ENCODE measurements at regions not wholly inside any gene's neighbourhood (a gene's known extent, or its start where the extent isn't known, plus 50 kb on each side); places are given as distances from the start of the nearest gene placed in this dataset.

DNA sequence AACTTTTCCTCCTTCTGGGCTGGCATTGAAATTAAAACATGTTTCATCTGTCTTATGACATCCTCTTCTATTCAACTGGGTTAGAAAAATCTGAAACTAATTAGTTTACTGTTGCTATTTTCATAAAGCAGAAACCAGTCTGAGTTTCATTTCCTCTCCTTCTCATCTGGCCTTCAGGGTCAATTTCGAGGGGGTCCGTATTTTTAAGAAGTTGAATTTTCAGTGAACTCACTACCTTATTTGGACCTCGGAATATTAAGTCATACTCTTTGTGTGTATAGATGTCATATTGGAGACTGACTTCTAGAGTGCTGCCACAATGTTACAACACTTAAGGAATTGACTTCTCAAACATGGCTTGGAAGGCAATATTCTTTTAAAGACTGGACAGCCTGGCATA is 485.9 kb downstream of the SQOR start:
- DNase-seq (ENCODE audit: low read depth): no peak
- no peak overlapping the region for H3K4me3 ChIP-seq (ENCODE audit: control insufficient read depth, low read depth, low read length)
- TF ChIP-seq, protein P1, sequence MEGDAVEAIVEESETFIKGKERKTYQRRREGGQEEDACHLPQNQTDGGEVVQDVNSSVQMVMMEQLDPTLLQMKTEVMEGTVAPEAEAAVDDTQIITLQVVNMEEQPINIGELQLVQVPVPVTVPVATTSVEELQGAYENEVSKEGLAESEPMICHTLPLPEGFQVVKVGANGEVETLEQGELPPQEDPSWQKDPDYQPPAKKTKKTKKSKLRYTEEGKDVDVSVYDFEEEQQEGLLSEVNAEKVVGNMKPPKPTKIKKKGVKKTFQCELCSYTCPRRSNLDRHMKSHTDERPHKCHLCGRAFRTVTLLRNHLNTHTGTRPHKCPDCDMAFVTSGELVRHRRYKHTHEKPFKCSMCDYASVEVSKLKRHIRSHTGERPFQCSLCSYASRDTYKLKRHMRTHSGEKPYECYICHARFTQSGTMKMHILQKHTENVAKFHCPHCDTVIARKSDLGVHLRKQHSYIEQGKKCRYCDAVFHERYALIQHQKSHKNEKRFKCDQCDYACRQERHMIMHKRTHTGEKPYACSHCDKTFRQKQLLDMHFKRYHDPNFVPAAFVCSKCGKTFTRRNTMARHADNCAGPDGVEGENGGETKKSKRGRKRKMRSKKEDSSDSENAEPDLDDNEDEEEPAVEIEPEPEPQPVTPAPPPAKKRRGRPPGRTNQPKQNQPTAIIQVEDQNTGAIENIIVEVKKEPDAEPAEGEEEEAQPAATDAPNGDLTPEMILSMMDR (conservative IDR thresholded peaks at IDR 0.05; ENCODE audit: control insufficient read depth, insufficient read depth, low read depth, low read length): no peak

DNA sequence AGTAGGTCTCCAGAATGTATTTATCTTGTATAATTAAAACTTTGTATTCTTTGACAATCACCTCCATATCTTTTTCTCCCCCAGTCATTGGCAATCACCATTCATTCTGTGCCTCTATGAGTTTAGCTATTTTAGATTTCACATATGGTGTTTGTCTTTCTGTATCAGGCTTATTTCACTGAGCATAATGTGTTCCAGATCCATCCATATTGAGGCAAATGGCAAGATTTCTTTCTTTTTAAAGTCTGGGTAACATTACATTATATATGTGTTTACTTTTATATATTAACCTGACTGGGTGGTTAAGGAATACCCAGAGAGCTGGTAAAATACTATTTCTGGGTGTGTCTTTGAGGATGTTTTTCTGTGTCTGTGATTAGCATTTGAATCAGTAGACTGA is 486.6 kb downstream of the SQOR start:
- H3K4me3 ChIP-seq (ENCODE audit: control insufficient read depth, low read depth, low read length): no peak overlapping the region
- DNase-seq (ENCODE audit: low read depth): no peak
- TF ChIP-seq, protein P1 (conservative IDR thresholded peaks at IDR 0.05; ENCODE audit: control insufficient read depth, insufficient read depth, low read depth, low read length): no peak

- H3K4me3 ChIP-seq (ENCODE audit: control insufficient read depth, low read depth, low read length): no peak overlapping the region
- no peak for DNase-seq (ENCODE audit: low read depth)
- TF ChIP-seq, protein P1 (conservative IDR thresholded peaks at IDR 0.05; ENCODE audit: control insufficient read depth, insufficient read depth, low read depth, low read length): no peak
Measured at GRCh38 chr15:46126581-46126980, 491.8 kb downstream of the SQOR start.

DNA sequence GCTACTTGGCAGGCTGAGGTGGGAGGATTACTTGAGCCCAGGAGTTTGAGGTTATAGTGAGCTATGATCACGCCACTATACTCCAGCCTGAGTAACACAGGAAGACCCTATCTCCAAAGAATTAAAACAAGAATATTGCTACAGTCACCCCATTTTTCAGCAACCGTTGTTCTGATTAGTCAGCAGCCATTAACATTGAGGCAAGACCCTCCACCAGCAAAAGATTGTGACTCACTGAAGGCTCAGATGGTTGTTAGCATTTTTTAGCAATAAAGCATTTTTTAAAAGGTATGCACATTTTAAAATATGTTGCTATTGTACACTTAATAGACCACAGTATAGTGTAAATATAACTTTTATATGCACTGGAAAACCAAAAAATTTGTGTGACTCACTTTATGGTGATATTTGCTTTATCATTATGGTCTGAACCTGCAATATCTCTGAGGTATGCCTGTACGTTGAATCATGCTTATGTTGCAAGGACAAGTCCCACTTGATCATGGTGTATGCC is 492.6 kb downstream of the SQOR start:
- H3K4me3 ChIP-seq (ENCODE audit: control insufficient read depth, low read depth, low read length): no peak overlapping the region
- TF ChIP-seq, protein P1 (conservative IDR thresholded peaks at IDR 0.05; ENCODE audit: control insufficient read depth, insufficient read depth, low read depth, low read length): no peak
- DNase-seq (ENCODE audit: low read depth): no peak

DNA sequence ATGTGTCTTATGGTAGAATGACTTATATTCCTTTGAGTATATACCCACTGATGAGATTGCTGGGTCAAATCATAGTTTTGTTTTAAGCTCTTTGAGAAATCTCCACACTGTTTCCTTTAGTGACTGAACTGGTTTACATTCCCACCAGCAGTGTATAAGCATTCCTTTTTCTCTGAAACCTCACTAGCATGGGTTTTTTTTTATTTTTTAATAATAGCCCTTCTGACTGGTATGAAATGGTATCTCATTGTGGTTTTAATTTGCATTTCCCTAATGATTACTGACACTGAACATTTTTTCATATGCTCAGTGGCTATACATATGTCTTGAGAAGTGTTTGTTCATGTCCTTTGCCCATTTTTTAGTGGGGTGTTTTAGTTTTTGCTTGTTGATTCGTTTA is 494.3 kb downstream of the SQOR start:
- TF ChIP-seq, protein P1 (conservative IDR thresholded peaks at IDR 0.05; ENCODE audit: control insufficient read depth, insufficient read depth, low read depth, low read length): no peak
- H3K4me3 ChIP-seq (ENCODE audit: control insufficient read depth, low read depth, low read length): no peak overlapping the region
- no peak for DNase-seq (ENCODE audit: low read depth)

GRCh38 chr15:46131876-46132275 is 497.0 kb downstream of the SQOR start:
- no peak overlapping the region for H3K4me3 ChIP-seq (ENCODE audit: control insufficient read depth, low read depth, low read length)
- TF ChIP-seq, protein P1 (conservative IDR thresholded peaks at IDR 0.05; ENCODE audit: control insufficient read depth, insufficient read depth, low read depth, low read length): no peak
- DNase-seq (ENCODE audit: low read depth): no peak

GRCh38 chr15:46137443-46137842 is 502.6 kb downstream of the SQOR start:
- TF ChIP-seq, protein P1 (conservative IDR thresholded peaks at IDR 0.05; ENCODE audit: control insufficient read depth, insufficient read depth, low read depth, low read length): no peak
- no peak for DNase-seq (ENCODE audit: low read depth)
- H3K4me3 ChIP-seq (ENCODE audit: control insufficient read depth, low read depth, low read length): no peak overlapping the region
